AG04450 (cell line): ENCODE measurements at regions not wholly inside any gene's neighbourhood (a gene's known extent, or its start where the extent isn't known, plus 50 kb on each side); places are given as distances from the start of the nearest gene placed in this dataset.
"Not testable (repeated sequence)": the region's sequence is repeated elsewhere in the genome, so short reads cannot be mapped to it uniquely, and the experiment has no call there.

Source experiments
- CTCF ChIA-PET: fragments of 300-600, 350-600 bp; formaldehyde crosslinking; extraction: SDS; loops from one replicate; lab custom pipeline; 2022; ENCODE audit warnings: antibody characterized with exemption, inconsistent platforms; lab: Charles Lee
- POLR2A ChIA-PET: fragments of 350-600 bp; formaldehyde crosslinking; extraction: SDS; loops from one replicate; lab custom pipeline; 2021; ENCODE audit warnings: antibody characterized with exemption, inconsistent platforms; lab: Yijun Ruan, JAX
- DNase-seq: peaks from one replicate; pipeline ENCODE4 v3.0.0-alpha.2; 2011; ENCODE audit warnings: low read depth, low spot score
- H3K27ac ChIP-seq: one replicate; pipeline ENCODE4 v1.5.1; 2012; ENCODE audit warnings: low read depth, low read length, control low read depth
- H3K27me3 ChIP-seq: one replicate; pipeline ENCODE4 v1.6.0; 2012; ENCODE audit warnings: low read length; ENCODE audit not compliant: control insufficient read depth, insufficient read depth
- H3K4me3 ChIP-seq: 2 replicates; pipeline ENCODE4 v1.5.1; 2011; ENCODE audit warnings: mild to moderate bottlenecking, low read depth, low read length, control low read depth
- H3K9me3 ChIP-seq: 2 replicates; pipeline ENCODE4 v1.5.1; 2012; ENCODE audit warnings: low read length; ENCODE audit not compliant: control insufficient read depth, insufficient read depth
- TF ChIP-seq, protein P1 (sequence below): IDR thresholded peaks from 2 replicates; pipeline ENCODE4 v1.5.1; 2011; ENCODE audit warnings: low read depth, low read length, control low read depth, inconsistent platforms

- CTCF ChIA-PET, result no interaction called here
- TF ChIP-seq, protein P1, sequence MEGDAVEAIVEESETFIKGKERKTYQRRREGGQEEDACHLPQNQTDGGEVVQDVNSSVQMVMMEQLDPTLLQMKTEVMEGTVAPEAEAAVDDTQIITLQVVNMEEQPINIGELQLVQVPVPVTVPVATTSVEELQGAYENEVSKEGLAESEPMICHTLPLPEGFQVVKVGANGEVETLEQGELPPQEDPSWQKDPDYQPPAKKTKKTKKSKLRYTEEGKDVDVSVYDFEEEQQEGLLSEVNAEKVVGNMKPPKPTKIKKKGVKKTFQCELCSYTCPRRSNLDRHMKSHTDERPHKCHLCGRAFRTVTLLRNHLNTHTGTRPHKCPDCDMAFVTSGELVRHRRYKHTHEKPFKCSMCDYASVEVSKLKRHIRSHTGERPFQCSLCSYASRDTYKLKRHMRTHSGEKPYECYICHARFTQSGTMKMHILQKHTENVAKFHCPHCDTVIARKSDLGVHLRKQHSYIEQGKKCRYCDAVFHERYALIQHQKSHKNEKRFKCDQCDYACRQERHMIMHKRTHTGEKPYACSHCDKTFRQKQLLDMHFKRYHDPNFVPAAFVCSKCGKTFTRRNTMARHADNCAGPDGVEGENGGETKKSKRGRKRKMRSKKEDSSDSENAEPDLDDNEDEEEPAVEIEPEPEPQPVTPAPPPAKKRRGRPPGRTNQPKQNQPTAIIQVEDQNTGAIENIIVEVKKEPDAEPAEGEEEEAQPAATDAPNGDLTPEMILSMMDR, result no peak
- Histone ChIP-seq H3K27me3 (no peaks in the 10 kb centered on the region), H3K27ac (no peak overlapping the region), H3K9me3 (0 out of 2 replicates have a peak, but pooled peaks cover 4% of the 10 kb centered on the region), H3K4me3 (no peak overlapping the region)
- DNase-seq, result no peak
- POLR2A ChIA-PET, result no interaction called here
Observed at GRCh38 chr6:67916399-67916798, 718.7 kb upstream of the ADGRB3 start.

- no peak for DNase-seq
- TF ChIP-seq, protein P1, result no peak
- no peaks in the 10 kb centered on the region for H3K27me3 ChIP-seq
- H3K9me3 ChIP-seq, result 0 out of 2 replicates have a peak, but pooled peaks cover 4% of the 10 kb centered on the region
- ChIA-PET CTCF (no interaction called here), POLR2A (no interaction called here)
- H3K4me3 ChIP-seq, result no peak overlapping the region
- no peak overlapping the region for H3K27ac ChIP-seq
Observed at GRCh38 chr6:67914419-67914818, 720.7 kb upstream of the ADGRB3 start.

- Histone ChIP-seq H3K27me3 (no peaks in the 10 kb centered on the region), H3K4me3 (no peak overlapping the region), H3K27ac (no peak overlapping the region), H3K9me3 (no peaks in the 10 kb centered on the region)
- POLR2A ChIA-PET, result no interaction called here
- TF ChIP-seq, protein P1, result no peak
- CTCF ChIA-PET, result interaction anchor here (0.7 kb wide), 1 partner anchor 253 kb away, joined by 4 read pairs; no protein-coding TSS in a partner anchor
- DNase-seq, result no peak
Observed at GRCh38 chr6:67909354-67909753, 725.7 kb upstream of the ADGRB3 start.

DNA sequence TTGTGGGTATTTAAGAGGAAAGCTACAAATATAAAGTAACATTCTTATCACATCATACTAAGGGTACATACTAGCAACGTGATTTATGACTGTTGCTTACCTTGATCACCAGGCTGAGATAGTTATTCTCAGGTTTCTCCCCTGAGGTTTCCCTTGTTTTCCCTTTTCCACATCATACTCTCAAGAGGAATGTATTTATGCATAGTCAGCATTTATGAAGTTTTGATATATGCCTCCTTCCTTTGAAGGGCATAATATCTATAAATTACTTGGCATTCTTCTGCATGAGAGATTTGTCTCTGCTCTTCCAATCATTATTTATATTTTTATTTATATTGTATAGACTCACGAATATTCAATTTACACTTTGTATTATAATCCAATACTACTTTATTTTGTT, 726.7 kb upstream of the ADGRB3 start:
- H3K9me3 ChIP-seq, result no peaks in the 10 kb centered on the region
- CTCF ChIA-PET, result no interaction called here
- TF ChIP-seq, protein P1, result no peak
- H3K27ac ChIP-seq, result no peak overlapping the region
- DNase-seq, result no peak
- H3K4me3 ChIP-seq, result no peak overlapping the region
- H3K27me3 ChIP-seq, result no peaks in the 10 kb centered on the region
- POLR2A ChIA-PET, result no interaction called here

DNA sequence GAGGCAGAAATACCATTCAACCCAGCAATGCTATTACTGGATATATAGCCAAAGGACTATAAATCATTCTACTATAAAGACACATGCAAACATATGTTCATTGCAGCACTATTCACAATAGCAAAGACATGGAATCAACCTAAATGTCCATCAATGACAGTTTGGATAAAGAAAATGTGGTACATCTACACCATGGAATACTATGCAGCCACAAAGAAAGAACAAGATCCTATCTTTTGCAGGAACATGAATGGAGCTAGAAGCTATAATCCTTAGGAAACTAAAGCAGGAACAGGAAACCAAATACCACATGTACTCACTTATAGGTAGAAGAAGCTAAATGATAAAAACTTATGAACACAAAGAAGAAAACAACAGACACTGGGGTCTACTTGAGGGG, 730.3 kb upstream of the ADGRB3 start:
- H3K9me3 ChIP-seq, H3K4me3 ChIP-seq, DNase-seq, POLR2A ChIA-PET, H3K27me3 ChIP-seq, H3K27ac ChIP-seq: not testable (repeated sequence)
- CTCF ChIA-PET, result interaction anchor here (0.6 kb wide), 1 partner anchor 406 kb away, joined by 3 read pairs; no protein-coding TSS in a partner anchor

GRCh38 chr6:67898875-67899274, 736.2 kb upstream of the ADGRB3 start:
- H3K27ac ChIP-seq, result no peak overlapping the region
- H3K27me3 ChIP-seq, result no peaks in the 10 kb centered on the region
- DNase-seq, result no peak
- TF ChIP-seq, protein P1, result no peak
- ChIA-PET CTCF (no interaction called here), POLR2A (no interaction called here)
- H3K4me3 ChIP-seq, result no peak overlapping the region
- H3K9me3 ChIP-seq, result no peaks in the 10 kb centered on the region
